ENCODE measurements at regions not wholly inside any gene's neighbourhood (a gene's known extent, or its start where the extent isn't known, plus 50 kb on each side); places are given as distances from the start of the nearest gene placed in this dataset.

GRCh38 chr4:38343608-38344007 is 320.4 kb upstream of the KLF3 start:
- no peak for DNase-seq

DNA sequence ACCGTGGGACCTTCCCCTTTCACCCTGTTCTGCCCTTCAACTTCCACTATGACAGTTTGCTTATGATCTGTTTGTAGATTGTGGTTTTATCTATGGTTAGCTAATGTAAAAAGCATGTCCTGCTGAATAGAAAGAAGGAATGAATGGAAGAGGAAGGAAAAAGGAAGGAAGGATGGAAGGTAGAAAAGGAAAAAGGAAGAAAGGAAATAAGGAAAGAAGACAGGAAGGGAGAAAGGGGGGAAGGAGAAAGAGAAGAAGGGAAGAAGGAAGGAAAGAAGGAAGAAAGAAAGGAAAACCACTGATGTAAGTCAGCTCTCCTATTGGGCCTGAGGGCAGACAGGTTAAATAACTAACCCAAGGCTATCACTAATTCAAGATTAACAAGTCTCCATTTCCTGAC is 319.1 kb upstream of the KLF3 start:
- no peak for DNase-seq

- no peak for DNase-seq
Observed at GRCh38 chr4:38347251-38347650, 316.7 kb upstream of the KLF3 start.

DNA sequence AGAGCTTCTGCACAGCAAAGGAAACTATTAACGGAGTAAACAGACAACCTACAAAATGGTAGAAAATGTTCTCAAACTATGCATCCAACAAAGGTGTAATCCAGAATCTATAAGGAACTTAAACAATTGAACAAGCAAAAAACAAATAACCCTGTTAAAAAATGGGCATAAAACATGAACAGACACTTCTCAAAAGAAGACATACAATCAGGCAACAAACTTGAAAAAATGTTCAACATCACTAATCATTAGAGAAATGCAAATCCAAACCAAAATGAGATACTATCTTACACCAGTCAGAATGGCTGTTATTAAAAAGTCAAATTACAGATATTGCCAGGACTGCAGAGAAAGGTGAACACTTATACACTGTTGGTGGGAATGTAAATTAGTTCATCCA is 309.6 kb upstream of the KLF3 start:
- no peak for DNase-seq

DNA sequence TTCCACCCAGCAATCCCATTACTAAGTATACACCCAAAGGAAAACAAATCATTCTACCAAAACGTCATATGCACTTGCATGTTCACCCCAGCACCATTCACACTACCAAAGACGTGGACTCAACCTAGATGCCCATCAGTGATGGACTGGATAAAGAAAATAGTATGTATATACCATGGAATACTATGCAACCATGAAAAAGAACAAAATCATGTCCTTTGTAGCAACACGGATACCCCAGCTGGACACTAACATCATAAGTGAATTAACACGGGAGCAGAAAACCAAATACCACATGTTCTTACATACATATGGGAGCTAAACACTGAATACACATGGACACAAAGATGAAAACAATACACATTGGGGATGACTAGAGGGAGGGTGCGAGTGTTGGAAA is 309.1 kb upstream of the KLF3 start:
- no peak for DNase-seq

- no peak for DNase-seq
Observed at GRCh38 chr4:38356686-38357085, 307.3 kb upstream of the KLF3 start.

DNA sequence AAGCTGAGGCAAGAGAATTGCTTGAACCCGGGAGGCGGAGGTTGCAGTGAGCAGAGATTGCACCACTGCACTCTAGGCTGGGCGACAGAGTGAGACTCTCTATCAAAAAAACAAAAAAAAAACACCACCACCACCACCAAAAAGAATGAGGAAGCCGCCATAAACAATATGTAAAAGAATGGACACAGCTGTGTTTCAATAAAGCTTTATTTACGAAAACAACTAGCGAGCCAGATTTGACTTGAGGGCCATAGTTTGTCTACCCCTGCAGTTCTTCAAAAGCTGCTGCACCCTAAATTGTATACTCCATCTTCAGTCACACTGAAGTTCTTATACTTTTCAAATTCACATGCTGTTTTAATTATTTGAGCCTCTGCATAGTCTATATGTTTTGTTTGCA is 306.5 kb upstream of the KLF3 start:
- DNase-seq, result no peak

GRCh38 chr4:38359113-38359512 is 304.9 kb upstream of the KLF3 start:
- DNase-seq, result no peak

- no peak for DNase-seq
Observed at GRCh38 chr4:38360201-38360600, 303.8 kb upstream of the KLF3 start.

- peak; percentile 73 for DNase-seq
Observed at GRCh38 chr4:38364383-38364963, 299.5 kb upstream of the KLF3 start.

- DNase-seq, result peak; percentile 4
Observed at GRCh38 chr4:38365261-38365660, 298.7 kb upstream of the KLF3 start.

DNA sequence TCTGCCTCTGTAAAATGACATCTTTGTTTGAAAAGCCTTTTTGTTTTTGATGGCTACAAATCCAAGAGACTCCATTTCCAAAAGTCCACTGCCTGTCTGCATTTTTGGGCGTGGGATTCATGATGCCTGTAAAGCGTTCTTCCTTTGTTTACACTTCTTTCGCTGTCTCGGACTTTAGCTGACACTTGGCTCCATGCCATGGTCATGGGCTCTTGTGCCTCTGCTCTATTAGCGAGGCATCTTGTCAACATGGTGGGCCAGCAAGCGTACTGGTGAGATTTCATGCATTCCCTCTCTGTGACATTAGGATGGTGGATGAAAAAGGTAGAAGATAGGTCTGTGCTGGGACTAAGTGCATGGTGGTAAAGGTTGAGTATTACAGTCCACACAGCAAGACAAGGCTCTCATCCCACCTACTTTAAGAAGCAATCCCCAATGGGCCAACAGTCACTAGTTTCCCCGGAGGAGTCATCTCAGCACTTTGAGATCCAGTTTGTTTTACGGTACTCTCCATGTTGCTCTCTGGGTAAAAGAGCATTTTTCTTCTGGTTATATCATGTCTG is 298.2 kb upstream of the KLF3 start:
- no peak for DNase-seq

DNA sequence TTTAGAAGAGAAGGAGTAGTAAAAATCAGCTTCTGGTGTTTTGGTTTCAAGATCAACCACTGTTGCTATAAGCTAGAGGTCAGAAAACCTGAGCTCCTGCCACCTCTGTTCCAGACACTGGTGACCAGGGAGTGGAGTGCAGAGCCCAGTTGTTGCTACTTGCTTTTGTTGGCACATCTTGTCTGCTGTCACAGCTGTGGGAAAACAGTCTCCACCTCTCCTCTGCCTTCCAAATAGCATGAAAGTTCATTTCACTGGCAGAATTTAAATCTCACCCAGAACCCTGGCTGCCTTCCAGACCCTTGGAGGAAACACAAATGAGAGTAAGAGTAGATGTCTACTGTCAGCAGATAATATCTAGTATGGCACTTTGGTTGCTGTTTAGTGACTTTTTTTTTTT is 297.5 kb upstream of the KLF3 start:
- DNase-seq, result peak; percentile 38

DNA sequence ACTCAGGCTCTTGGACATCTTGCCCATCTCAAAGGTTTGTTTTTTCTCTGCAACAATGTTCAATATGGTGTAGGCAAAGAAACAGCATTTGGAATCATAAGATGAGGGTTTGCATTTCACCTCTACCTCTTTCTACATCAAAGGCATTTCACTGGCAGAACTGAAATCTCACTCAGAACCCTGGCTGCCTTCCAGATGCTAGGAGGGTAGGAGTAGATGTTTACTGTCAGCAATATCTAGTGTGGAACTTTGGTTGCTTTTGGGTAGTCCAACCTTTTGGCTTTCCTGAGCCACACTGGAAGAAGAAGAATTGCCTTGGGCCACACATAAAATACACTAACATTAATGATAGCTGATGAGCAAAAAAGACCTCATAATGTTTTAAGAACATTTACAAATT is 297.0 kb upstream of the KLF3 start:
- no peak for DNase-seq

DNA sequence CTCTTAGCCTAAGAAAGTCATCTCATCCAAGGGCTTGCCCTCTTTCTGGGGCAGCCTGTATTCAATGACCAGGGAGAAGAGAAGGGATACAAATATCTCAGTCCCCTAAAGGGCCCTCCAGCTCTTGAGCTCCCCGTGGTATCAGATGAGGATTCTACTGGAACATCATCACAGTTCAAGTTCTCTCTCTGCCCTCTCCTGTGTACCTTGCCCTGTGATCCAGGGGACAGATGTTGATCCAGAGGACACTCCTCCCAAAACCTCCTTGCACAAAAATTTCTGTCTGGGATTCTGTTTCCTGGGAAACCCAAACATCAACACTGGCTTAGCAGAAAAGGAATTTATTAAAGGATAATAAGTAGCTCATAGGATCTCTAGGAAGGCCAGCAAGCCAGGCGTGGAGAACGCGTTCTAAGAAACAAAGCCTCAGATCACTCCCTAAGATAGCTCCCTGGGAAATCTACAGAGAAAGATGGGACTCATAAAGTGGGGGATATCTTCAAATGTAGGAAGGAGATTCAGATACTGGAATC is 296.3 kb upstream of the KLF3 start:
- no peak for DNase-seq

DNA sequence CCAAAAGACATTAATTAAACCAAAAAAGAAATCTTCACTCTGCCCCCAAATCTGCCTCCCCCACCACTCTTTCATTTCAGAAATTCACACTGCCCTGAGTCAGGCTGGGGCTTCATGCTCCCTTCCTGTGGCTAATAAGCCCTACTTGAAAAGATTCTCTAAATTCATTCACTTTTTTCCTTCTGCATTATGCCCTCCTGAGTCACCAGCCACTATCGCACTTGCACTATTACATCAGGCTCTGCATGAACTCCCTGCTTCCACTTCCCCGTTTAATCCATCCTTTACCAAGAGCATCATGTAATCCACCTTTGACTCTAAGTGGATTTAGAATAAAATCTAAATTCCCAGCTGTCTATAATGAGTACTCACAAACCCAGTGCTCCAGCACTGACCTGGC is 295.4 kb upstream of the KLF3 start:
- DNase-seq, result no peak

DNA sequence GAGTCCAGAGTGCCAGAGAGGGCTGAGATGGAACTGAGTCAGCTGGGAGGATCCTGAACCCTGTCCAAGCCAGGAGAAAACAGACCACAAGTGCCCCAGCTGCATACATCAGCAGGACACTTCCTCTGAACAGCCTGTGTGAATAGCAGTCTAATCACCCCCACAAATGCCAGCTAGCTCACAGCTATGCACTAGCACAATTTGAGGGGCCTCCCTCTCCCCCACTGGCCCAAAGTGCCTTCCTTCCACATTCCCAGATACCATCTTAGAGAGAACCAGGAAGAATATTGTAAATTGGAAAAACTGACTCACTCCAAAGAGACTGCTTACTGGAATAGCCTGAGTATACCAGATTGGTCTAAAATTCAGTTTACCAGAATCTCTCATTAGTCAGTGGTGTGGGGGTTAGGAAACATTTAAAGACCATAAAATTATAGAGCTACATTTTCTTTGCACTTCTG is 292.6 kb upstream of the KLF3 start:
- no peak for DNase-seq

GRCh38 chr4:38373375-38373774 is 290.6 kb upstream of the KLF3 start:
- DNase-seq, result no peak

DNA sequence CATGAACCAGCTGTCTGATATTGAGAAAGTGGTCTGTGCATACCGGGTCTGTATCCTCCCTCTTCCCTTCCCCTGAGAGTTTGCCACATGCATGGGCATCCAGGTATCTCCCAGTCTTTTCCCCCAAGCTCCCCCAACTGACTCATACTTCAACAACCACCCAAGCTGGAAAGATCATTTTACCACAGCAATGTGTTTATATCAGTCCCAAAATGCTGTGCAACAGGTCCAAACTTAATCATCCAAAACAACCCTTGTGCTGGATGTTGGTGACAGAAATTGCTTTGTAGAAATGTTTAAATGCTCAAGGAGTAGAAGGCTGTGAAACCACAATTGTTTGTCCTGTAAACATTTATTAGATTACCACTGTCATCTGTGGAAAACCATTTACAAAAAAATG is 286.8 kb upstream of the KLF3 start:
- DNase-seq, result no peak

- DNase-seq, result no peak
Observed at GRCh38 chr4:38378478-38378877, 285.5 kb upstream of the KLF3 start.

GRCh38 chr4:38381788-38382187 is 282.2 kb upstream of the KLF3 start:
- DNase-seq, result no peak

DNA sequence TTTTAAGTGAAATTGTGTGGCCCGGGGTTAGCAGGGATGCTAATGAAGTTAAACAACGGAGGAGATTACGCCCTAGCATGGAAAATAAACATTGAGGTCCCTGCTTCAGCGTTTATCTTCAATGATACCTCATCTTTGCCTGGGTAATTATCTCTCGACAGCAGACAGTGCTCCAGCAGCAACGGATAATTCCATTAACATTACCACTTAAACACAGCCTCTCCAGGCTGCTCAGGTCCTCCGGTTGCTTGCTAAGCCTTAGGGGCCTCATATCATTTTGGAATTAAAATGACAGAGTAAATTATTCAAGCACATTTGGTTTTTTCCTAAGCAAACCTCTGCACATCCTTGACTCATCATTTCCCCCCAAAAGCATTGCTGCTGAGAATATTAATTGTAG is 281.5 kb upstream of the KLF3 start:
- no peak for DNase-seq

DNA sequence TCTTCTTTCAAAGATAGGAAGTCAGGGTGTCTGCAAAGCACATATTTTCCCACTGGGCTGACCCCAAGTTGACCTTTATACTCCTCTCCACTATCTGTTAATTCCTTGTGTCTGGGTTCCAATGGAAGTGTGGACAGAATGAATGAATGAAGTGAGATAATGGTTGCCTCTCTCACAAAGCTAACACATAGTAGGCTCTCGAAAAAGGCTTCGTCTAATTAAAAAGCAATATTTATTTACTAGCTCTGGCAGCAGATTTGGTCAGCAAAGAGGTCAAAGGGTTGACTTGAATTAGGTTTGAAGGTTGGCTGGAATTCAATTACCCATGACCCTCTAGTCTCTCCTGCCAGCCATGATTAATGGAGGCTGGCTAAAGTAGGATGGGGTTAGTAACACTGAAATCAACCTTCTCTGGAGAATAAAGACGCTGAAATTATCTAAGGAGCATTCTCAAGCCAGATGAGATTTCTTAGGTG is 280.3 kb upstream of the KLF3 start:
- no peak for DNase-seq

DNA sequence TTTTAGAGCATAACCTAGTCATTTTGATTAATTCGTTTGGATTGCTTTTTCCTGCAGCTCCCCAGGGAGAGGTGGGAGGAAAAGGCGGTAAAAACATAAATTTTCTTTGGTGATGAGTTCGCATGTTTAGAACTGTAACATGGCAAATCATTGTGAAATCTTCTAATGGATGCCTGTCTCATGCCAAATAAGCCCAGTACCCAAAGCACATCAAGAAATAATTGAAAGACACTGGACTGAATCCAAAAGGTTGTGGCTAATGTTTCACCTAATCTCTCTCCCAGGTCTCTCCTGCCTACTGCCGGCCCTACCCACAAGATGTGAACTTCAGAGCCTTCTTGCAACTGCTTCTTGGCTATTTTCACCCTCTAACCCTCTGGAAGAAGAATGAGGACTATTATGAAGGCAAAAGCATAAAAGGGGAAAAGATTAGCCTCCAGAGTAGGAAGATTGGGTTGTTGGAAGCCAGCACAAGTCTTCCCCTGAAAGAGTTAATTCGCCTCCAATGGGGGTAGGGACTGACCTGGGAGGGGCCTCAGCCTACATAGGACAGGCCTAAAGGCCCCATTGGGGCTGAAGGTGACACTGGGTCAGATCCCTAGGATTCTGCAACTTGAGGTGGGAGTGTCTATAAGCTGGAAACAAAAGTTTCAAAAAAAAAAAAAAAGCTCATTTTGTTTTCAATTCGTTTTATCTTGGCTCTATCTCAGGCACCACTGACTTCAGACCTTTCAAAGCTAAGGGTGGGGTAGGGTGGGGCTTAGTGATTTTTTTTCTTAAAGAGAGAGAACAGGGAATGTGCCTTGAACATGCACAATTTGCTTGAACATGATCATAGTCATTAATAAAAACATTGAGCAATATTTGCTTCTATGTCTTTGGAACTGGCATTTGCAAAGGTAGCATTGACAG is 278.6 kb upstream of the KLF3 start:
- DNase-seq, result no peak

Data from NCI-H2171 treated with DMSO at 0.1 percent for 48 hours (cell line).